GM18873 (cell line): ENCODE measurements at regions not wholly inside any gene's neighbourhood (a gene's known extent, or its start where the extent isn't known, plus 50 kb on each side); places are given as distances from the start of the nearest gene placed in this dataset.

Experiments
- ATAC-seq: cut with Tn5 transposase; IDR thresholded peaks from one replicate; pipeline ENCODE4 v1.9.1; 2021; ENCODE audit warnings: mild to moderate bottlenecking, moderate library complexity, moderate number of reproducible peaks; ENCODE audit not compliant: unreplicated experiment, low FRiP score

GRCh38 chr11:10386861-10387205 lies 68.2 kb upstream of the AMPD3 start:
- no peak for ATAC-seq

- ATAC-seq: no peak
Measured at GRCh38 chr11:10387206-10388083, 67.6 kb upstream of the AMPD3 start.

GRCh38 chr11:10388101-10388500 lies 67.0 kb upstream of the AMPD3 start:
- no peak for ATAC-seq

DNA sequence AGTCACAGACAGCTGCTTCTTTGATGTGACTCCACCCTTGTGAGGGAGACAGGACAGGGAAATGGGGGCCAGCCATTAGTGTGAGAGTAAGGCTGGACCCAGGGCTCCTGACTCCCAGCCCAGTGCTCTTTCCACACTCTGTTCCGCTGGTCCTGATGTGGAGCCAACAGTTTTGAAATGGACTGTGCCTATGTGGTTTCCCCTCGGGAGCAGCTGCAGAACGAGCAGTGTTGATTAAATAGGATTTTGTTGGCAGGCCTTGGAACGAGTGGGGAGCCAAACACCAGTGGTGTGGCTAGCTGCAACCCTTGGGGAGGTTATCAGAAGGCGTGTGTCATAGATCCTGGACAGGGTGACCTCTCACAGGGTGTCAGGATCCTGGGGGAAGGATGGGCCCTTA lies 66.5 kb upstream of the AMPD3 start:
- ATAC-seq: no peak

- ATAC-seq: no peak
Measured at GRCh38 chr11:10390375-10390774, 64.7 kb upstream of the AMPD3 start.

DNA sequence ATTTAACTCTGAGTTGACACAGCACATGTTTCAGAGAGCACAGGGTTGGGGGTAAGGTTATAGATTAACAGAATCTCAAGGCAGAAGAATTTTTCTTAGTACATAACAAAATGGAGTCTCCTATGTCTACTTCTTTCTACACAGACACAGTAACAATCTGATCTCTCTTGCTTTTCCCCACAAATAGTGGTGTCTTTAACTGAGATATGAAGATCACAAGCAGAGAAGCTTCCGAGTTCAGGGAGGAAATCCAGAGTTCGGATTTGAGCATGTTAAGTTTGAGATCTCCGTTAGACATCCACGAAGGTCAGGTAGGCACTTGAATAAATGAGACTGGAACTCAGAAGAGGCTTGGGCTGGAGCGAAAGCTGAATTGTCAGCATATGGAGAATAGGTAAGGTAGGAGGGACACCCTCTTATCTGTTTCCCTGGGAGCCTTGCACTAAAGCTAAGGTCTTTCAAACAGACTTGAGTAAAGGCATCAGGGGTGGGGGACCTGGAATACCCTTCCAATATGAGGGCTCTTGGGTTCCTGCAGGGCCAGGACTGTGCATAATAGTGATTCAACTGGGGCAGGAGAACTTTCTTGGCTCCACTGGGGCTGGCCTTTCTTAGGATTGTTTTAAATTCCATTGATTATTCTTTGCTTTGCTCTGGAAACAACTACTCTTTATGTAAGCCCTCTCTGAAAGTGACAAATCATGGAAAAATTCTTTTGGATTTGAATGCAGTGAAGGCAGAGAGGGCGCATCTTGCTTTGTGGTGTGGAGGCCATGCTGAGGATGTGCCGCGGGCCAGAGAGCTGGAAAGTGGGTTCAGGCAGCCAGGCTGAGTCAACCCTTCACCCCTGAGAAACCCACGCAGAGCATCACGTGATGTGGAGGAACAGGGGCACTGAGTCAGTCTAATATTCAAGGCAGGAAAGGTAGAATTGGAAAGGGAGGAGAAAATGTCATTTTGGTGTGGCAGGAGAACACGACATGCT lies 62.7 kb upstream of the AMPD3 start:
- ATAC-seq: no peak

- ATAC-seq: no peak
Measured at GRCh38 chr11:10394229-10395101, 60.6 kb upstream of the AMPD3 start.

- no peak for ATAC-seq
Measured at GRCh38 chr11:10395166-10395897, 59.7 kb upstream of the AMPD3 start.

DNA sequence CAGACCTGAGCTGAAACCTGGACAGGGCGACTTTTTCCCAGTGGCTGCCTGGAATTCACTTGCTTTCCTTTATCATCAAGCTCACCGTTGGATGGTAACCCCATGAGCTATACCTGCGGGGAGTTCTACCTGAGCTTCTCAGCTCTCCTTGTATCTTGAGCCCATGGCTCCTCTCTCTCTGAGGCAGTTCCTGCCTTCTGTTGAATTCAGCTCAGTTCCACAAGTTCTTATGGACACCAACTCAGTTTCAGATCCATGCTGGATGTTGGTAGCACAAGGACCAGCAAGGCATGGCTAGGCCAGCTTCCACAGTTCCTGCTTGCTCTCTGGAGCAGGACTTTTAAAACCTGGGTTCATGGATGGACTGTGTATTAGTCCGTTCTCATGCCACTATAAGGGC lies 58.3 kb upstream of the AMPD3 start:
- ATAC-seq: no peak

DNA sequence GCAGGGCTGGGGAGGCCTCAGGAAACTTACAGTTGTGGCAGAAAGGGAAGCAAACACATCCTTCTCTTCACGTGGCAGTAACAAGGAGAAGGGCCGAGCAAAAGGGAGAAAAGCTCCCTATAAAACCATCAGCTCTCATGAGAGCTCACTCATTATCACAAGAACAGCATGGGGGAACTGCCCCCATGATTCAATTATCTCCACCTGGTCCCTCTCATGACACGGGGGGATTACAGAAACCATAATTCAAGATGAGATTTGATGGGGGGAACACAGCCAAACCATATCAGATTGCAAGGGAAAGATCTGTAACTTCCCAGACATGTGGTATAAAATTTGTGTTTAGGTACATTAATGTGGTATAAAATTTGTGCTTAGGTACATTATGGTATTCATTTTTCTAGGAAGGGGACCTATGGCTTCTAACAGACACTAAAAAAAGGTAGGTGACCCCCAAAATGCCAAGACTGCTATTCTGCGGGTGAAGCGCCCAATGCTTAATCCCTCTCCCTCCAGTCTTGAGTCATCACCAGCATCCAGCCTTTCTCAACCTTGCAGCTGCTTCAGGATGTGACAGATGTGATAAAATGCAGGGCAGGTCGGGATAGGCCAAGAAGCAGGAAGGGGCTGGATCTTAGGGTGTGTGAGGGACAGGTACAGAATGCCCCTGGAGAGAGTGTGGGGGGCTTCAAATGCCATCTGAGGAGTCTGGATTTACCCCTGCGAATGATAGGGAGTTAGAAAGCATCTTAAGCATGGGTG lies 57.7 kb upstream of the AMPD3 start:
- ATAC-seq: no peak

DNA sequence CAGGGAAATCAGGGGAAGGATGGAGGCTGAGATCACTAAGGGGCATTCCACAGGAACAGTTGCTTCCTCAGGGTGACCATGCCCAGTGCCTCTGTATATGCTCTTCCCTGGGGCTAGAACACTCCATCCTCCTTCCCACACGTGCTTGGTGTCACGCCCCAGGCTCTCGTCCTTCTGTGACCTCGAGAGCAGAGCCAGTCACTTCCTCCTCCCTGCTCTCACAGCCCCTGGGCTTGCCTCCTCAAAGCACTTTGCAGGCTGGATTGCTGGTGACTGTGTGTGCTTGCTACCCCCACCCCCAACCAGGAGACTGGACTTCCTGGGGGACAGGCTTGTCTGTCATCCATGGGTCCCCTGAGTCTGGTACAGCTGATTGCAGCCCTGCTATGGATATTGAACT lies 56.5 kb upstream of the AMPD3 start:
- ATAC-seq: no peak

GRCh38 chr11:10400856-10401255 lies 54.2 kb upstream of the AMPD3 start:
- no peak for ATAC-seq

DNA sequence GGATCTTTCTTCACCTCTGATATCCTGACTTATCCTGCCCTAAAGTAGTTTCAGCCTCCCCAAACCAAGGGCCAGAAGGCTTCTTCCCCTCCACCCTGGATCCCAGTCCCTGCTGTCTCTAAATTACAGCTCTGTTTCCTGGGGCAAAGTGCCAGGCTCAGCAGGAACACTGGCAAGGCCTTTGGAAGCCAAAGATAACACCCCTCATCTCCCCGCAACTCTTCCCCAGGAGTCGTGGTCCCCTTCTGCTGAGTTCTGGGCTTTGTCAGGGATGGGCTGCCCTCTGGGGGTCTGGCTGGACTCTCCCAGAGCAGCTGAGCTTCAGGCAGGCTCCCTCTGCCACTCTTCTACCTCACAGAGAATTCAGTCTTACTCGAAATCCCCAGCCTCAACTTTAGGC lies 53.8 kb upstream of the AMPD3 start:
- ATAC-seq: no peak

GRCh38 chr11:10401696-10402392 lies 53.2 kb upstream of the AMPD3 start:
- no peak for ATAC-seq
